NCI-H128 (cell line): ENCODE measurements at regions not wholly inside any gene's neighbourhood (a gene's known extent, or its start where the extent isn't known, plus 50 kb on each side); places are given as distances from the start of the nearest gene placed in this dataset.

ENCODE experiments used
- DNase-seq: peaks from one replicate; lab custom pipeline; 2025; ENCODE audit not compliant: unreplicated experiment; lab: John Stamatoyannopoulos, UW

GRCh38 chr5:153439130-153439529, 51.3 kb upstream of the GRIA1 start:
- DNase-seq, result no peak
